Tibial nerve (tissue), 4 donors: ENCODE measurements at regions not wholly inside any gene's neighbourhood (a gene's known extent, or its start where the extent isn't known, plus 50 kb on each side); places are given as distances from the start of the nearest gene placed in this dataset.
"Not testable (repeated sequence)": the region's sequence is repeated elsewhere in the genome, so short reads cannot be mapped to it uniquely, and the experiment has no call there.

Experiments
- EP300 ChIP-seq, 2 donors: sonication (generic); formaldehyde crosslinking; IDR thresholded peaks; one replicate each; pipeline ENCODE4 v1.6.1; 2017; ENCODE audit warnings: antibody characterized with exemption in 2 of 2, mild to moderate bottlenecking in 1 of 2
- POLR2A ChIP-seq, 2 donors: fragments of 450-650 bp; IDR thresholded peaks; one replicate each; pipeline ENCODE4 v1.6.1; 2017; ENCODE audit warnings: antibody characterized with exemption in 2 of 2, mild to moderate bottlenecking in 2 of 2, moderate library complexity in 2 of 2
- TF ChIP-seq, protein P1 (sequence below), 5 experiments: fragments of 200-600 bp in 3 of 5; fragments of 450-650 bp in 2 of 5; sonication (generic) in 3 of 5; IDR thresholded peaks; one replicate each; pipeline ENCODE4 v1.5.1; 2016 to 2019; ENCODE audit warnings: antibody characterized with exemption in 5 of 5, mild to moderate bottlenecking in 3 of 5, moderate library complexity in 2 of 5

DNA sequence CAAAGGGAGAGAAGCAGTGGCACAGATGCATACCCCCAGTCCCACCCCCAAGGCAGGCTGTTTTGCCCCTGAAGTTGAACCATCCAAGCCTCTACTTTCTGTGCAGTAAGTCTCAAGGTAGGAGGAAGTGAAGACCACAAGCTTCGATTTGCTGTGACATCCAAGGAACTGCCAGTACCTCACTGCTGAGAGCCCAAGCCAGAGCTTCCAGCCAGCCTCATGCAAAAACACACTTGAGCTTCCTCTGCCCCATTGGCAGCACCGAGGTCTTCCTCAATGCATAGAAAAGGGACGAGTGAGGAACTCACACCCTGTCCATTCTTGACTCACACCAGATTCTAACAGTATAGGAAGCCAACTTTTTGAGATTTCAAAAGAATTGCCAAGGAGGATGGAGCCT lies 311.7 kb downstream of the BCL2L11 start:
- TF ChIP-seq, protein P1, sequence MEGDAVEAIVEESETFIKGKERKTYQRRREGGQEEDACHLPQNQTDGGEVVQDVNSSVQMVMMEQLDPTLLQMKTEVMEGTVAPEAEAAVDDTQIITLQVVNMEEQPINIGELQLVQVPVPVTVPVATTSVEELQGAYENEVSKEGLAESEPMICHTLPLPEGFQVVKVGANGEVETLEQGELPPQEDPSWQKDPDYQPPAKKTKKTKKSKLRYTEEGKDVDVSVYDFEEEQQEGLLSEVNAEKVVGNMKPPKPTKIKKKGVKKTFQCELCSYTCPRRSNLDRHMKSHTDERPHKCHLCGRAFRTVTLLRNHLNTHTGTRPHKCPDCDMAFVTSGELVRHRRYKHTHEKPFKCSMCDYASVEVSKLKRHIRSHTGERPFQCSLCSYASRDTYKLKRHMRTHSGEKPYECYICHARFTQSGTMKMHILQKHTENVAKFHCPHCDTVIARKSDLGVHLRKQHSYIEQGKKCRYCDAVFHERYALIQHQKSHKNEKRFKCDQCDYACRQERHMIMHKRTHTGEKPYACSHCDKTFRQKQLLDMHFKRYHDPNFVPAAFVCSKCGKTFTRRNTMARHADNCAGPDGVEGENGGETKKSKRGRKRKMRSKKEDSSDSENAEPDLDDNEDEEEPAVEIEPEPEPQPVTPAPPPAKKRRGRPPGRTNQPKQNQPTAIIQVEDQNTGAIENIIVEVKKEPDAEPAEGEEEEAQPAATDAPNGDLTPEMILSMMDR (IDR thresholded peaks at IDR 0.05) = not testable (repeated sequence)
- not testable (repeated sequence) for TF ChIP-seq EP300, POLR2A (IDR thresholded peaks at IDR 0.05)
